A673 (cell line): ENCODE measurements at regions not wholly inside any gene's neighbourhood (a gene's known extent, or its start where the extent isn't known, plus 50 kb on each side); places are given as distances from the start of the nearest gene placed in this dataset.

Source experiments
- EZH2 ChIP-seq: fragments of 200-600 bp; sonication (generic); IDR thresholded peaks from 2 replicates; pipeline ENCODE4 v1.6.1; 2017; ENCODE audit warnings: borderline replicate concordance, low read depth, mild to moderate bottlenecking, mixed read lengths, antibody characterized with exemption, low read length; ENCODE audit not compliant: poor library complexity, severe bottlenecking
- TF ChIP-seq, protein P1 (sequence below): fragments of 300-800, 200-600 bp; sonication (generic); conservative IDR thresholded peaks from 2 replicates; pipeline ENCODE4 v1.5.1; 2017; ENCODE audit warnings: low read depth, mild to moderate bottlenecking, antibody characterized with exemption, low read length, moderate library complexity, mixed read lengths

DNA sequence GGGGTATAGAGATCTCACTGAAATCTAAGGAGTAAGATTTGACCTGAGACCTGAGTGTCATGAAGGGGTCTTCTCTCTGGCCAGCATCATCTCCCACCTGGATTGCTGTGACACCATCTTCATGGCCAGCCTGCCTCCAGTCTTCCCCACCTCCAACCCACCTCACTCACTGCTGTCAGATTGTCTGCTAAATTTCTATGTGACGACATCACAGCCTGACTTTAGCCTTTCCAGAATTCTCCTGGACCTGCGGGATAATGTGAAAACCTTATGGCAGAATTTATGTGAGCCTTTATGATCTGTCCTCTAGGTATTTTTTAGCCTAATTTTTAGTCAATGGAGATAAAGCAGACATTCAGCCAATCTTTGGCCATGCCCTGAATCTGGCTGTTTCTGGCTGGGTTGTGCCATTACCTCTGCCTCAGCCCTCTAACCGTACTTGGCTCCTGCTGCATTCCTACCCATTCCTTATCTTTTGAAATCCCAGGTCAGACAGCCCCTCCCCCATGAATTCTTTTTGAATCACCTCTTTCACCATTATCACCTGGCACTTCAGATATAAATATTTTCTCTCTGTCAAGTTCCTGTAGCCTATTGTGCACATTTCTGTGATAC lies 66.4 kb upstream of the MMADHC start:
- TF ChIP-seq, protein P1, sequence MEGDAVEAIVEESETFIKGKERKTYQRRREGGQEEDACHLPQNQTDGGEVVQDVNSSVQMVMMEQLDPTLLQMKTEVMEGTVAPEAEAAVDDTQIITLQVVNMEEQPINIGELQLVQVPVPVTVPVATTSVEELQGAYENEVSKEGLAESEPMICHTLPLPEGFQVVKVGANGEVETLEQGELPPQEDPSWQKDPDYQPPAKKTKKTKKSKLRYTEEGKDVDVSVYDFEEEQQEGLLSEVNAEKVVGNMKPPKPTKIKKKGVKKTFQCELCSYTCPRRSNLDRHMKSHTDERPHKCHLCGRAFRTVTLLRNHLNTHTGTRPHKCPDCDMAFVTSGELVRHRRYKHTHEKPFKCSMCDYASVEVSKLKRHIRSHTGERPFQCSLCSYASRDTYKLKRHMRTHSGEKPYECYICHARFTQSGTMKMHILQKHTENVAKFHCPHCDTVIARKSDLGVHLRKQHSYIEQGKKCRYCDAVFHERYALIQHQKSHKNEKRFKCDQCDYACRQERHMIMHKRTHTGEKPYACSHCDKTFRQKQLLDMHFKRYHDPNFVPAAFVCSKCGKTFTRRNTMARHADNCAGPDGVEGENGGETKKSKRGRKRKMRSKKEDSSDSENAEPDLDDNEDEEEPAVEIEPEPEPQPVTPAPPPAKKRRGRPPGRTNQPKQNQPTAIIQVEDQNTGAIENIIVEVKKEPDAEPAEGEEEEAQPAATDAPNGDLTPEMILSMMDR, result no peak
- TF ChIP-seq EZH2, result no peak
